GM12865 (cell line): ENCODE measurements at regions not wholly inside any gene's neighbourhood (a gene's known extent, or its start where the extent isn't known, plus 50 kb on each side); places are given as distances from the start of the nearest gene placed in this dataset.

Experiments
- DNase-seq: peaks from one replicate; pipeline ENCODE4 v3.0.0; 2010; ENCODE audit warnings: low read depth
- H3K4me3 ChIP-seq: 2 replicates; pipeline ENCODE4 v1.5.1; 2011; ENCODE audit warnings: mild to moderate bottlenecking, low read depth, low read length, control low read depth
- TF ChIP-seq, protein P1 (sequence below): IDR thresholded peaks from 2 replicates; pipeline ENCODE4 v1.5.1; 2011; ENCODE audit warnings: low read length, control low read depth, low read depth, inconsistent platforms; ENCODE audit not compliant: insufficient read depth; ENCODE audit errors: missing control alignments

DNA sequence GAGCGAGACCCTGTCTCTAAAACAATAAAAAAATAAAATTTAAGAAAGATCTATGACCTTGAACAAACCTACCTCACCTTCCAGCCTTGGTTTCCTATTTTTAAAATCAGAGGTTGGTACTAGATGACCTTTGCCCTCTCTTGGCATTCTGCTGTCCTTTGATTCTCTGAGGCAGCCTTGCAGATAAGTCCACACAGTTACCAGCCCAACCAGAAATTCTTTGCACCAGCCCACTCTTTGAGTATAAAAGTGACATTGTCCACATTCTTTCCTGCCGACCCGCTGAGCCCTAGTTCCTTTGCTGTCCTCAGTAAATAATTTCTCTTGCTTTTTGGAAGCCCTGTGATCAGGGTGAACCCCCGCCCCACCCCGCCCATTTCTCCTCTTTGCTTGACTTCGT, 150.4 kb downstream of the PHETA1 start:
- no peak for DNase-seq
- TF ChIP-seq, protein P1, sequence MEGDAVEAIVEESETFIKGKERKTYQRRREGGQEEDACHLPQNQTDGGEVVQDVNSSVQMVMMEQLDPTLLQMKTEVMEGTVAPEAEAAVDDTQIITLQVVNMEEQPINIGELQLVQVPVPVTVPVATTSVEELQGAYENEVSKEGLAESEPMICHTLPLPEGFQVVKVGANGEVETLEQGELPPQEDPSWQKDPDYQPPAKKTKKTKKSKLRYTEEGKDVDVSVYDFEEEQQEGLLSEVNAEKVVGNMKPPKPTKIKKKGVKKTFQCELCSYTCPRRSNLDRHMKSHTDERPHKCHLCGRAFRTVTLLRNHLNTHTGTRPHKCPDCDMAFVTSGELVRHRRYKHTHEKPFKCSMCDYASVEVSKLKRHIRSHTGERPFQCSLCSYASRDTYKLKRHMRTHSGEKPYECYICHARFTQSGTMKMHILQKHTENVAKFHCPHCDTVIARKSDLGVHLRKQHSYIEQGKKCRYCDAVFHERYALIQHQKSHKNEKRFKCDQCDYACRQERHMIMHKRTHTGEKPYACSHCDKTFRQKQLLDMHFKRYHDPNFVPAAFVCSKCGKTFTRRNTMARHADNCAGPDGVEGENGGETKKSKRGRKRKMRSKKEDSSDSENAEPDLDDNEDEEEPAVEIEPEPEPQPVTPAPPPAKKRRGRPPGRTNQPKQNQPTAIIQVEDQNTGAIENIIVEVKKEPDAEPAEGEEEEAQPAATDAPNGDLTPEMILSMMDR, result no peak
- H3K4me3 ChIP-seq, result no peak overlapping the region

GRCh38 chr12:111216387-111217159, 152.3 kb downstream of the PHETA1 start:
- H3K4me3 ChIP-seq, result no peak overlapping the region
- DNase-seq, result no peak
- TF ChIP-seq, protein P1, result no peak

DNA sequence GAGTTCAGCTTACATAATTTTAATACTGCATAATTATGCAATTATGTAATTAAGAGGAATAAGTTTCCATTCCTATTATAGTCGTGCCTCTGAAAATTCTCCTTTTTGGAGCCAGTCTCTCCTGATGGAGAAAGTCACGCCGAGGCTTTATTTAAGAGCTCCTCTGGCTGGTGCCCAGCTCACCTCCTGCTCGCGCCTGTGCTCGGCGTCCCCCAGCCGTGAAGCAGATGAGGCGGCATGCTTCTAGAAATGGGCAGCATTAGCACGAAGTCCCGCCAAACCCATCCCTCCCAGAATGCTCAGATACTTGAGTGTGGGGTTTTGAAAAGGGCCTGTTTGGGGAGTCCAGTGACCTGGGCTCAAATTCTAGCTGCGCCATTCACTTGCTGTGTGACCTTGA, 153.0 kb downstream of the PHETA1 start:
- H3K4me3 ChIP-seq, result no peak overlapping the region
- TF ChIP-seq, protein P1, result no peak
- no peak for DNase-seq

DNA sequence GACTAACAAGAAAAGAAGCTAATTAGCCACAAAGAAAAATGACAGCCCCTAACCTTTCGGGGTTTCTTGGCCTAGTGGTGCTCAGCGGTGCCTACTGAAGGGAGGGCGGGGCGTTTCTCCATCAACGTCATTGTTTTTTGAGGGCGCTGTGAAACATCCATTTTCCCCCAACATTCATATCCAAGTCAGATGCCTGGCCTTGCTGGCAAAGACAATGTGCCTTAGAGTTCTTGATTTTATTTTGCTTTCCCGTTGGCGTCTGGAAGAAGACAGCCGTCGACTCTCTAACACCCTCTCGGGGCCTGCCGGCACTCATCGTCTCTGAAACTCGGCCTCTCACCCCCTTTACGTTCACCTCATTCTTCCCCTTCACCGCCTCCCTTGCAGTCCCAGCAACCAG, 154.5 kb downstream of the PHETA1 start:
- H3K4me3 ChIP-seq, result no peak overlapping the region
- TF ChIP-seq, protein P1, result no peak
- no peak for DNase-seq

GRCh38 chr12:111213561-111213960, 155.3 kb downstream of the PHETA1 start:
- H3K4me3 ChIP-seq, result no peak overlapping the region
- TF ChIP-seq, protein P1, result no peak
- no peak for DNase-seq

GRCh38 chr12:111212814-111213456, 156.0 kb downstream of the PHETA1 start:
- DNase-seq, result no peak
- TF ChIP-seq, protein P1, result no peak
- no peak overlapping the region for H3K4me3 ChIP-seq
